ENCODE measurements at regions not wholly inside any gene's neighbourhood (a gene's known extent, or its start where the extent isn't known, plus 50 kb on each side); places are given as distances from the start of the nearest gene placed in this dataset.

DNA sequence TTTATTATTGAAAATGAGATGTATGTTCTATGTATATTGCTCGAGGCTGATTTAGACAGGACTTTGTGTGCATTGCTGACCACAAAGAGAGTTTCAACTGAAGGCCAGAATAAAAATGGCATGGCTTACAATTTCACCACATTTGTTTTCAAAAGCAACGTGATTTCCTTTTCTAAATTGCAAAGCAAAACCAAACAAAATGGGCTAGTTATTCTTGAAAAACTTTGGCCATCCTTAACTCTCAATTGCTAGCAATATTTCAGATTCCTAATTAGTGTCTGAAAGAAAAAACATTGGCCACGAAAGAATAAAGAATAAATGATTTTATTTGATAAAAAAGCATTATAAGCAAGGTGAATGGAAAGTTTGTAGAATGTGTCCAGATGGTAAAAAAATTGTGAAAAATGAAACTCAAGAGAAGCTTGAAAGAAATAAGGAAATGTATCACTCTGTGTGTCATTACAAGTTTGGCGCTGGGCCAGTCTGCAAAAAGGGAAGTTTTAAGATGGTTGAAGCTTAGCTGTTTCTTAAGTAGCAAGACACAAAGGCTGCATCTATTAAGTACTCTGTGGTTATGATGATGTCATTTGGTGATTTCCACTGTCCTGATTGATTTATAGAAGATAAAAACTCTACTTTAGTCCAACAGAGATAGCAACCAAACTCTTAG, 89.2 kb upstream of the PRLR start:
- TF ChIP-seq, protein P1, sequence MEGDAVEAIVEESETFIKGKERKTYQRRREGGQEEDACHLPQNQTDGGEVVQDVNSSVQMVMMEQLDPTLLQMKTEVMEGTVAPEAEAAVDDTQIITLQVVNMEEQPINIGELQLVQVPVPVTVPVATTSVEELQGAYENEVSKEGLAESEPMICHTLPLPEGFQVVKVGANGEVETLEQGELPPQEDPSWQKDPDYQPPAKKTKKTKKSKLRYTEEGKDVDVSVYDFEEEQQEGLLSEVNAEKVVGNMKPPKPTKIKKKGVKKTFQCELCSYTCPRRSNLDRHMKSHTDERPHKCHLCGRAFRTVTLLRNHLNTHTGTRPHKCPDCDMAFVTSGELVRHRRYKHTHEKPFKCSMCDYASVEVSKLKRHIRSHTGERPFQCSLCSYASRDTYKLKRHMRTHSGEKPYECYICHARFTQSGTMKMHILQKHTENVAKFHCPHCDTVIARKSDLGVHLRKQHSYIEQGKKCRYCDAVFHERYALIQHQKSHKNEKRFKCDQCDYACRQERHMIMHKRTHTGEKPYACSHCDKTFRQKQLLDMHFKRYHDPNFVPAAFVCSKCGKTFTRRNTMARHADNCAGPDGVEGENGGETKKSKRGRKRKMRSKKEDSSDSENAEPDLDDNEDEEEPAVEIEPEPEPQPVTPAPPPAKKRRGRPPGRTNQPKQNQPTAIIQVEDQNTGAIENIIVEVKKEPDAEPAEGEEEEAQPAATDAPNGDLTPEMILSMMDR (IDR thresholded peaks at IDR 0.05) = no peak
- TF ChIP-seq POLR2A (IDR thresholded peaks at IDR 0.05) = no peak
